HCT116 (cell line): ENCODE measurements at regions not wholly inside any gene's neighbourhood (a gene's known extent, or its start where the extent isn't known, plus 50 kb on each side); places are given as distances from the start of the nearest gene placed in this dataset.

ENCODE experiments used
- ATAC-seq: fragments of 200-7000 bp; cut with Tn5 transposase; 2 replicates; pipeline ENCODE4 v1.9.1; 2020; ENCODE audit warnings: mild to moderate bottlenecking, moderate library complexity
- BruUV-seq: library from RNA; stranded (reverse); fragments of 400-500 nt; replicated peaks from 2 replicates; lab custom pipeline; 2021; lab: Mats Ljungman, UMichigan
- CTCF ChIA-PET: fragments of 300-600 bp; sonication (Branson Sonifier 250); formaldehyde crosslinking; loops from one replicate; lab custom pipeline; 2021; ENCODE audit warnings: antibody characterized with exemption; lab: Charles Lee
- POLR2A ChIA-PET: fragments of 300-600, 350-600 bp; sonication (Branson Sonifier 250); formaldehyde crosslinking; loops from one replicate; lab custom pipeline; 2021; ENCODE audit warnings: antibody characterized with exemption; lab: Charles Lee
- RAD21 ChIA-PET, 2 experiments: fragments of 300-600 bp; sonication (Branson Sonifier 250); formaldehyde crosslinking; loops; one replicate each; lab custom pipeline; 2023; ENCODE audit warnings: low total read pairs in 2 of 2; ENCODE audit not compliant: uncharacterized antibody in 2 of 2, unreplicated experiment in 2 of 2, low non-redundant PET in 1 of 2; lab: Charles Lee
- DNase-seq: peaks from one replicate; pipeline ENCODE4 v3.0.0-alpha.2; 2010; ENCODE audit warnings: low read depth, low spot score
- H2AFZ ChIP-seq: fragments of 200-600 bp; shearing (Covaris generic), sonication (generic); 2 replicates; pipeline ENCODE4 v1.6.1; 2017; ENCODE audit warnings: low read depth, mixed run types, mixed read lengths, antibody characterized with exemption, low read length; ENCODE audit not compliant: poor library complexity, severe bottlenecking
- H3K27ac ChIP-seq: 2 replicates; pipeline ENCODE4 v1.5.1; 2012; ENCODE audit warnings: low read depth, low read length
- H3K27me3 ChIP-seq: fragments of 200-600 bp; sonication (generic); 2 replicates; pipeline ENCODE4 v1.6.1; 2016; ENCODE audit warnings: mixed run types, low read length, mixed read lengths; ENCODE audit not compliant: insufficient read depth
- H3K36me3 ChIP-seq, 2 experiments: fragments of 200-500 bp in 1 of 2; fragments of 200-600 bp in 1 of 2; sonication (Bioruptor generic) in 1 of 2; sonication (generic) in 1 of 2; 2 replicates each; pipeline versions ENCODE4 v1.5.1 to v1.6.1; 2014 to 2016; ENCODE audit warnings: low read length in 2 of 2, inconsistent platforms in 1 of 2, mixed read lengths in 1 of 2, mixed run types in 1 of 2; ENCODE audit not compliant: insufficient read depth in 2 of 2, control insufficient read depth in 1 of 2
- H3K4me1 ChIP-seq, 2 experiments: fragments of 200-600 bp in 1 of 2; sonication (generic) in 1 of 2; 2 replicates each; pipeline versions ENCODE4 v1.5.1 to v1.6.1; 2012 to 2017; ENCODE audit warnings: low read length in 2 of 2, inconsistent platforms in 1 of 2, mild to moderate bottlenecking in 1 of 2, mixed read lengths in 1 of 2, mixed run types in 1 of 2, moderate library complexity in 1 of 2; ENCODE audit not compliant: insufficient read depth in 2 of 2, control insufficient read depth in 1 of 2
- H3K4me2 ChIP-seq: fragments of 200-600 bp; sonication (generic); 2 replicates; pipeline ENCODE4 v1.6.1; 2017; ENCODE audit warnings: mixed run types, low read length, mixed read lengths
- H3K4me3 ChIP-seq, 2 experiments: fragments of 200-600 bp in 1 of 2; sonication (generic) in 1 of 2; replicated peaks in 1 of 2; 2 replicates each; pipeline ENCODE4 v1.5.1; 2011 to 2016; ENCODE audit warnings: low read length in 2 of 2, control low read depth in 1 of 2, low read depth in 1 of 2, mild to moderate bottlenecking in 1 of 2, mixed read lengths in 1 of 2, mixed run types in 1 of 2
- H3K79me2 ChIP-seq: fragments of 200-600 bp; sonication (generic); 2 replicates; pipeline ENCODE4 v1.6.1; 2017; ENCODE audit warnings: mild to moderate bottlenecking, mixed run types, low read length, moderate library complexity, mixed read lengths; ENCODE audit not compliant: insufficient read depth
- H3K9ac ChIP-seq: fragments of 200-600 bp; sonication (generic); 2 replicates; pipeline ENCODE4 v1.6.1; 2016; ENCODE audit warnings: low read length, mixed read lengths
- H3K9me2 ChIP-seq: fragments of 200-600 bp; sonication (generic), shearing (Covaris generic); 2 replicates; pipeline ENCODE4 v1.6.1; 2017; ENCODE audit warnings: mixed run types, mild to moderate bottlenecking, moderate library complexity; ENCODE audit not compliant: insufficient read depth
- H3K9me3 ChIP-seq, 2 experiments: fragments of 200-500 bp in 1 of 2; fragments of 200-600 bp in 1 of 2; sonication (Bioruptor generic) in 1 of 2; sonication (generic) in 1 of 2; 2 replicates each; pipeline ENCODE4 v1.6.1; 2014 to 2017; ENCODE audit warnings: low read length in 2 of 2, mixed read lengths in 2 of 2, inconsistent platforms in 1 of 2, low read depth in 1 of 2, mild to moderate bottlenecking in 1 of 2, mixed run types in 1 of 2, moderate library complexity in 1 of 2; ENCODE audit not compliant: control insufficient read depth in 1 of 2, insufficient read depth in 1 of 2
- H4K20me1 ChIP-seq: fragments of 200-600 bp; sonication (generic), shearing (Covaris generic); 2 replicates; pipeline ENCODE4 v1.6.1; 2017; ENCODE audit warnings: mixed run types, mild to moderate bottlenecking, moderate library complexity; ENCODE audit not compliant: insufficient read depth
- ELF1 ChIP-seq: IDR thresholded peaks from 2 replicates; pipeline ENCODE4 v1.6.1; 2012; ENCODE audit warnings: low read depth, borderline replicate concordance
- EZH2 ChIP-seq: fragments of 200-600 bp; sonication (generic); IDR thresholded peaks from 2 replicates; pipeline ENCODE4 v1.6.1; 2017; ENCODE audit warnings: antibody characterized with exemption, mixed run types
- JUND ChIP-seq: IDR thresholded peaks from 2 replicates; pipeline ENCODE4 v1.6.1; 2012
- POLR2AphosphoS5 ChIP-seq: IDR thresholded peaks from 2 replicates; pipeline ENCODE4 v1.6.1; 2011; ENCODE audit warnings: mild to moderate bottlenecking, low read depth, low read length, moderate library complexity
- SIN3A ChIP-seq: IDR thresholded peaks from 2 replicates; pipeline ENCODE4 v1.6.1; 2012; ENCODE audit warnings: low read depth
- SRF ChIP-seq: IDR thresholded peaks from 2 replicates; pipeline ENCODE4 v1.6.1; 2012; ENCODE audit warnings: low read depth
- TCF7L2 ChIP-seq: IDR thresholded peaks from 2 replicates; pipeline ENCODE4 v1.7.0; 2011; ENCODE audit warnings: borderline replicate concordance, inconsistent platforms; ENCODE audit not compliant: insufficient read depth, insufficient read length; ENCODE audit errors: extremely low read depth
- intact Hi-C: fragments of 100-400 bp; cut with micrococcal nuclease; formaldehyde crosslinking; loops from 2 replicates; pipeline ENCODE4 v1.10.0; 2022
- TF ChIP-seq, protein P1 (sequence below): IDR thresholded peaks from 2 replicates; pipeline ENCODE4 v1.6.1; 2012
- TF ChIP-seq, protein P2 (sequence below): IDR thresholded peaks from 2 replicates; pipeline ENCODE4 v1.6.1; 2011; ENCODE audit warnings: mild to moderate bottlenecking, low read length, moderate library complexity; ENCODE audit not compliant: insufficient replicate concordance; ENCODE audit errors: extremely low read depth

DNA sequence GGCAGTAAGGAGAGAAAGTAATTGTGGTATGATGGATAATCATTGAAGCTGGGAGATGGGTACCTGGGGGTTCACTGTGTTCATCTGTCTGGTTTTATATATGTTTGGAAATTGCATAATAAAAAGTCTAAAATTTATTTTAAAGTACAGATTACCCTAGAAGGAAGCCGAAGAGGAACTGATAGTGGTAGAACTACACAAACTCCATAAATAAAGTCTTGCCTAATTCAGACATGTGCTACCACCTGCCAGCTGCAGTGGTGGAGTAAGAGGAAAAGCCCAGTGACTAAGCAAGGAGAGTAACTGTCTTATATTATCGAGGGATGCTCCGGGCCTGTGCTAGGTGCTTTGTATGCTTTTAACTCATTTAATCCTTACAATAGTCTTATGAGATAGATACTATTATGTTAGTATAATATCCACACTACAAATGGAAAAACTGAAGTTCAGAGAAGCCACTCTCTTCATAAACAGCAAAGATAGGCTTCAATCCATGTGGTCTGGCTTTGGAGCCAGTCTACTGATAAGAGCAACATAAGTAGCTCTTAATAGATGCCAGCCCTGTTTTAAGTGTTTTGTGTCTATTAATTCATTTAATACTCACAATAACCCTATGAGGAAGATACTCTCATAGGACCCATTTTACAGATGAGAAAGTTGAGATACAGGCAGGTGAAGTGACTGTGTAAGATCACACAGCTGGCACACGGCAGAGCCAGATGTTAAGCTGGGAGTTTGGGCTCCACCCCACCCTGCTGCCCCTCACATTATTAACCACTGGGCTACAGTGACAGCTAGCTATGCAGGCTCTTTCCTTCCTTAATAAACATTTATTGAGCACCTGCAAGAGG is 56.8 kb upstream of the HNRNPU start:
- BruUV-seq: no TSS peak
- no peaks in the 10 kb centered on the region for H4K20me1 ChIP-seq
- no peak for DNase-seq
- no peak overlapping the region for H2AFZ ChIP-seq
- no peaks in the 10 kb centered on the region for H3K9me3 ChIP-seq
- TF ChIP-seq SIN3A (no peak), SRF (no peak), ELF1 (no peak), EZH2 (no peak), JUND (no peak), POLR2AphosphoS5 (no peak), TCF7L2 (no peak)
- TF ChIP-seq, protein P1, sequence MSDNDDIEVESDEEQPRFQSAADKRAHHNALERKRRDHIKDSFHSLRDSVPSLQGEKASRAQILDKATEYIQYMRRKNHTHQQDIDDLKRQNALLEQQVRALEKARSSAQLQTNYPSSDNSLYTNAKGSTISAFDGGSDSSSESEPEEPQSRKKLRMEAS: no peak
- TF ChIP-seq, protein P2, sequence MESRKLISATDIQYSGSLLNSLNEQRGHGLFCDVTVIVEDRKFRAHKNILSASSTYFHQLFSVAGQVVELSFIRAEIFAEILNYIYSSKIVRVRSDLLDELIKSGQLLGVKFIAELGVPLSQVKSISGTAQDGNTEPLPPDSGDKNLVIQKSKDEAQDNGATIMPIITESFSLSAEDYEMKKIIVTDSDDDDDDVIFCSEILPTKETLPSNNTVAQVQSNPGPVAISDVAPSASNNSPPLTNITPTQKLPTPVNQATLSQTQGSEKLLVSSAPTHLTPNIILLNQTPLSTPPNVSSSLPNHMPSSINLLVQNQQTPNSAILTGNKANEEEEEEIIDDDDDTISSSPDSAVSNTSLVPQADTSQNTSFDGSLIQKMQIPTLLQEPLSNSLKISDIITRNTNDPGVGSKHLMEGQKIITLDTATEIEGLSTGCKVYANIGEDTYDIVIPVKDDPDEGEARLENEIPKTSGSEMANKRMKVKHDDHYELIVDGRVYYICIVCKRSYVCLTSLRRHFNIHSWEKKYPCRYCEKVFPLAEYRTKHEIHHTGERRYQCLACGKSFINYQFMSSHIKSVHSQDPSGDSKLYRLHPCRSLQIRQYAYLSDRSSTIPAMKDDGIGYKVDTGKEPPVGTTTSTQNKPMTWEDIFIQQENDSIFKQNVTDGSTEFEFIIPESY: no peak
- ChIA-PET RAD21 (no interaction called here), POLR2A (interaction anchor here (0.7 to 1.3 kb wide), 2 partner anchors 9 to 171 kb away, joined by 3 to 4 read pairs; no protein-coding TSS in a partner anchor), CTCF (no interaction called here)
- peaks cover 6 to 14% of the 10 kb centered on the region in 2 experiments; a peak in 3 of 4 replicates for H3K4me1 ChIP-seq
- no peak for ATAC-seq
- no peaks in the 10 kb centered on the region for H3K79me2 ChIP-seq
- H3K4me3 ChIP-seq: no peak overlapping the region
- no peak overlapping the region for H3K27ac ChIP-seq
- no peaks in the 10 kb centered on the region for H3K27me3 ChIP-seq
- no peaks in the 10 kb centered on the region for H3K36me3 ChIP-seq
- H3K4me2 ChIP-seq: no peak overlapping the region
- H3K9me2 ChIP-seq: no peaks in the 10 kb centered on the region
- intact Hi-C loops: no loop called here
- no peak overlapping the region for H3K9ac ChIP-seq
